Keratinocyte (primary cell): ENCODE measurements at regions not wholly inside any gene's neighbourhood (a gene's known extent, or its start where the extent isn't known, plus 50 kb on each side); places are given as distances from the start of the nearest gene placed in this dataset.

ENCODE experiments used
- DNase-seq: peaks from one replicate; pipeline ENCODE4 v3.0.0-alpha.2; 2011; ENCODE audit warnings: low read depth, missing footprints, low spot score
- FAIRE-seq: peaks from 2 replicates; lab custom pipeline; 2011; peaks lifted over from hg19 to GRCh38; lab: Jason Lieb, UNC
- H2AFZ ChIP-seq: 2 replicates; pipeline ENCODE4 v1.6.0; 2012; ENCODE audit warnings: low read length, control low read depth, inconsistent platforms; ENCODE audit not compliant: control insufficient read depth
- H3K27ac ChIP-seq: 2 replicates; pipeline ENCODE4 v1.5.1; 2011; ENCODE audit warnings: low read length; ENCODE audit not compliant: control insufficient read depth, insufficient read depth
- H3K27me3 ChIP-seq: 3 replicates; pipeline ENCODE4 v1.6.0; 2011; ENCODE audit warnings: low read length; ENCODE audit not compliant: control insufficient read depth, insufficient read depth; ENCODE audit errors: extremely low read depth
- H3K36me3 ChIP-seq, 2 experiments: 2 replicates in 1 of 2; 3 replicates in 1 of 2; pipeline ENCODE4 v1.5.1; 2011; ENCODE audit warnings: low read length in 2 of 2, mild to moderate bottlenecking in 1 of 2; ENCODE audit not compliant: control insufficient read depth in 2 of 2, insufficient read depth in 2 of 2; ENCODE audit errors: extremely low read depth in 1 of 2
- H3K4me1 ChIP-seq: 3 replicates; pipeline ENCODE4 v1.5.1; 2011; ENCODE audit warnings: low read length; ENCODE audit not compliant: control insufficient read depth, insufficient read depth; ENCODE audit errors: extremely low read depth
- H3K4me2 ChIP-seq: 3 replicates; pipeline ENCODE4 v1.6.0; 2011; ENCODE audit warnings: low read depth, low read length; ENCODE audit not compliant: control insufficient read depth, insufficient read depth; ENCODE audit errors: extremely low read depth
- H3K4me3 ChIP-seq, 3 experiments: fragments of 200-600 bp in 1 of 3; sonication (generic) in 1 of 3; 2 replicates in 2 of 3; 3 replicates in 1 of 3; pipeline ENCODE4 v1.5.1; 2011 to 2016; ENCODE audit warnings: low read length in 3 of 3, mild to moderate bottlenecking in 3 of 3, control low read depth in 2 of 3, inconsistent platforms in 1 of 3, low read depth in 1 of 3, mixed read lengths in 1 of 3, mixed run types in 1 of 3, moderate library complexity in 1 of 3; ENCODE audit not compliant: control insufficient read depth in 2 of 3, insufficient read depth in 2 of 3; ENCODE audit errors: extremely low read depth in 1 of 3
- H3K79me2 ChIP-seq: 2 replicates; pipeline ENCODE4 v1.6.0; 2012; ENCODE audit warnings: low read length; ENCODE audit not compliant: control insufficient read depth, insufficient read depth
- H3K9ac ChIP-seq: 3 replicates; pipeline ENCODE4 v1.6.0; 2011; ENCODE audit warnings: low read length; ENCODE audit not compliant: control insufficient read depth, insufficient read depth; ENCODE audit errors: extremely low read depth
- H3K9me1 ChIP-seq: 3 replicates; pipeline ENCODE4 v1.6.0; 2011; ENCODE audit warnings: low read length; ENCODE audit not compliant: control insufficient read depth, insufficient read depth; ENCODE audit errors: extremely low read depth
- H3K9me3 ChIP-seq: 2 replicates; pipeline ENCODE4 v1.5.1; 2012; ENCODE audit warnings: low read depth, low read length; ENCODE audit not compliant: control insufficient read depth
- H4K20me1 ChIP-seq: 3 replicates; pipeline ENCODE4 v1.6.0; 2011; ENCODE audit warnings: low read length; ENCODE audit not compliant: control insufficient read depth, insufficient read depth; ENCODE audit errors: extremely low read depth
- CTCF ChIP-seq, 3 experiments: IDR thresholded peaks in 1 of 3; conservative IDR thresholded peaks in 1 of 3; optimal IDR thresholded peaks in 1 of 3; 2 replicates in 2 of 3; 3 replicates in 1 of 3; pipeline versions ENCODE3 to v1.5.1; 2011; ENCODE audit warnings: low read length in 3 of 3, mild to moderate bottlenecking in 3 of 3, moderate library complexity in 2 of 3, control low read depth in 1 of 3, inconsistent platforms in 1 of 3; ENCODE audit not compliant: insufficient read depth in 2 of 3; ENCODE audit errors: extremely low read depth in 1 of 3
- EZH2 ChIP-seq: IDR thresholded peaks from one replicate; pipeline ENCODE4 v1.6.1; 2012; ENCODE audit warnings: inconsistent platforms, mild to moderate bottlenecking, low read length, moderate library complexity
- dilution Hi-C: fragments of 300-500 bp; cut with MboI; formaldehyde crosslinking; loops from one replicate; pipeline ENCODE4 v1.7.0; 2020; ENCODE audit warnings: low sequenced_read_pairs; ENCODE audit not compliant: extremely low pct_ligation_motif_present

DNA sequence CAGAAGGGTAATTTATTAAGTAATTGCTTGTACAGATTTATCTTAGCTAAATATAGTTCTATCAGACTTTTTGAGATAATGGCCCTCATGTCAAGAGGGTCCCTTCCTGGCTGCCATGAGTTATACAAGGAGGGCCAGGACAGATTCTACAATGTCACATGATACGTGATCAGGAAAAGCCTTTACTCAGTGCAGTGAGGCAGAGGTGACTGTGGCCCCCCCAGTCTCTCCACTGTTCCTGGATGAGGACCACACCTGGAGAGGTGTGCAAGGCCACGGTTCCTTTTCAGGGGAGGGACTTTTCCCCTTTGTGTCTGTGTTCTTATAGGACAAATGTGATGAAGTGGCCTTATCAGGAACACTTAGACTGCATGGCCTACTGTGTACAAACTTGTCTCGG lies 54.3 kb upstream of the LRCH1 start:
- Histone ChIP-seq H3K27ac (no peak overlapping the region), H3K9ac (no peak overlapping the region), H3K4me1 (no peaks in the 10 kb centered on the region), H3K9me3 (no peaks in the 10 kb centered on the region), H3K4me2 (no peak overlapping the region), H2AFZ (no peak overlapping the region), H3K9me1 (no peaks in the 10 kb centered on the region), H3K4me3 (no peak overlapping the region), H3K27me3 (no peaks in the 10 kb centered on the region), H3K79me2 (no peaks in the 10 kb centered on the region), H3K36me3 (no peaks in the 10 kb centered on the region), H4K20me1 (no peaks in the 10 kb centered on the region)
- no peak for FAIRE-seq
- dilution Hi-C loops = no loop called here
- TF ChIP-seq CTCF (optimal IDR thresholded peaks at IDR 0.05 in 1 of 3, IDR thresholded peaks at IDR 0.05 in 1 of 3, conservative IDR thresholded peaks at IDR 0.05 in 1 of 3; ENCODE audit: extremely low read depth in 1 of 3, insufficient read depth in 2 of 3, low read length in 3 of 3) = no peak
- no peak for TF ChIP-seq EZH2
- DNase-seq = no peak

DNA sequence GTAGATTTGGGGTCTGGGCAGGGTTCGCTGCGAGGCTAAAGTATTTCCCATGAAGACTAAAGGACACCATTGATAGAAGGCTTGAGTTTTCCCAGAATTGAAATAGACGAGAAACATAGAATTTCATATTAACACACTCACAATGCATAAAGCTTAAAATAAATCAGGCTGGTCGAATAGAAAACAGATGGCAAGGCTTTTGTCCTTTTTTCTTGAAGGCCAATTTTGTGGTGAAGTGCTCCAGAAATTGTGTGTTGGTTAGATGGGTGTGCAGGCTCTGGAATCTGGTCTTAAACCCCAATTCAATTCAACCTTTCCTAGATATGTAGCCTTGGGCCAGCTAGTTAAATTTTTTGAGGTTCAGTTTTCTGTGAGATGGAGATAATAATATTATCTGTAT lies 56.9 kb upstream of the LRCH1 start:
- Histone ChIP-seq H2AFZ (no peak overlapping the region), H3K4me3 (no peak overlapping the region), H3K79me2 (no peaks in the 10 kb centered on the region), H3K9me1 (no peaks in the 10 kb centered on the region), H3K4me2 (no peak overlapping the region), H3K9ac (no peak overlapping the region), H4K20me1 (no peaks in the 10 kb centered on the region), H3K27me3 (no peaks in the 10 kb centered on the region), H3K9me3 (no peaks in the 10 kb centered on the region), H3K4me1 (no peaks in the 10 kb centered on the region), H3K27ac (no peak overlapping the region), H3K36me3 (no peaks in the 10 kb centered on the region)
- dilution Hi-C loops = no loop called here
- no peak for DNase-seq
- TF ChIP-seq CTCF (optimal IDR thresholded peaks at IDR 0.05 in 1 of 3, IDR thresholded peaks at IDR 0.05 in 1 of 3, conservative IDR thresholded peaks at IDR 0.05 in 1 of 3; ENCODE audit: extremely low read depth in 1 of 3, insufficient read depth in 2 of 3, low read length in 3 of 3) (no peak), EZH2 (no peak)
- FAIRE-seq = no peak
